ENCODE measurements at regions not wholly inside any gene's neighbourhood (a gene's known extent, or its start where the extent isn't known, plus 50 kb on each side); places are given as distances from the start of the nearest gene placed in this dataset.

- no peak for TF ChIP-seq SRF (IDR thresholded peaks at IDR 0.05; ENCODE audit: low read depth in 2 of 2, low read length in 2 of 2)
- no peak for TF ChIP-seq MYC (IDR thresholded peaks at IDR 0.05; ENCODE audit: insufficient read depth, insufficient read length, insufficient replicate concordance, low read length, severe bottlenecking)
- TF ChIP-seq ASH2L (IDR thresholded peaks at IDR 0.05; ENCODE audit: borderline replicate concordance, low read depth): no peak
- TF ChIP-seq GATAD2B (conservative IDR thresholded peaks at IDR 0.05; ENCODE audit: low read depth): no peak
- no peak for TF ChIP-seq CREM (IDR thresholded peaks at IDR 0.05; ENCODE audit: low read depth)
- TF ChIP-seq FOXM1 (IDR thresholded peaks at IDR 0.05; ENCODE audit: low read depth, low read length): no peak
Observed at GRCh38 chr5:167816864-167817263, 474.6 kb upstream of the WWC1 start.

All from GM12878 (cell line).